ENCODE measurements at regions not wholly inside any gene's neighbourhood (a gene's known extent, or its start where the extent isn't known, plus 50 kb on each side); places are given as distances from the start of the nearest gene placed in this dataset.

DNA sequence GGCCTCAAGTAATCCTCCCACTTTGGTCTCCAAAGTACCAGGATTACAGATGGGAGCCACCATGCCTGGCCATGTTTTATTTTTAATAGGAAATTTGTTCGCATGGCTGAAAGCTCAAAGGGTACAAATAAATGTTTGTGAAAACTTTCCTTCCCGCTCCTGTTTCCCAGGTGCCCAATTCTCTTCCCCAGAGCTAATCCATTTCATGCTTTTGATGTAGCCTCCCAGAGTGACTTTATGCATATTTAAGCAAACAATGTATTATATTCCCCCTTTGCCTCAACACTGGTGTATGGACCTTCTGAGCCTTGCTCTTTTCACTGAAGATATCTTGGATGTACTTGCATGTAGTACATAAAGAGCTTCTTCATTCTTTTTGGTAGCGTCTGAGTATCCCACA is 52.5 kb upstream of the ITSN2 start:
- WGBS (ENCODE audit: insufficient coverage, low coverage, missing lambda C conversion rate) = 75% methylated on average over 3 of the region's 3 CpGs
- Histone ChIP-seq H3K4me1 (replicated peaks in 1 of 2; ENCODE audit: control insufficient read depth in 2 of 2, insufficient read depth in 2 of 2, low read length in 2 of 2) (peaks cover 0 to 3% of the 10 kb centered on the region in 2 experiments; a peak in 1 of 5 replicates), H3K9me1 (ENCODE audit: control insufficient read depth, insufficient read depth, low read length) (no peaks in the 10 kb centered on the region), H3K27ac (ENCODE audit: extremely low read depth, low read depth, low read length) (no peak overlapping the region), H3K9ac (ENCODE audit: insufficient read depth in 1 of 2, low read depth in 2 of 2, low read length in 2 of 2) (no peak overlapping the region), H3K27me3 (ENCODE audit: control insufficient read depth in 2 of 2, insufficient read depth in 2 of 2, low read length in 2 of 2) (no peaks in the 10 kb centered on the region), H3K4me2 (ENCODE audit: insufficient read depth, low read length) (no peak overlapping the region), H3K9me3 (replicated peaks; ENCODE audit: control insufficient read depth, insufficient read depth, low read depth, low read length) (no peaks in the 10 kb centered on the region), H3K36me3 (ENCODE audit: control insufficient read depth, insufficient read depth, low read length) (no peaks in the 10 kb centered on the region), H3K79me2 (ENCODE audit: control insufficient read depth, insufficient read depth, low read length) (no peaks in the 10 kb centered on the region), H4K20me1 (replicated peaks; ENCODE audit: control insufficient read depth, insufficient read depth, low read length) (no peaks in the 10 kb centered on the region), H2AFZ (ENCODE audit: low read depth, low read length) (no peak overlapping the region), H3K4me3 (no peak overlapping the region)
- no peak for ATAC-seq
- no TSS peak for BruUV-seq (replicated peaks)
- TF ChIP-seq PCBP1 (IDR thresholded peaks at IDR 0.05; ENCODE audit: low read depth, low read length, poor library complexity, severe bottlenecking) (no peak), ZC3H11A (IDR thresholded peaks at IDR 0.05; ENCODE audit: low read depth, low read length) (no peak), XRCC5 (IDR thresholded peaks at IDR 0.05; ENCODE audit: low read depth, low read length) (no peak), LEF1 (IDR thresholded peaks at IDR 0.05) (no peak), HIVEP1 (CRISPR knock-in tag; IDR thresholded peaks at IDR 0.05) (no peak), CBFA2T3 (IDR thresholded peaks at IDR 0.05) (no peak), HDAC3 (IDR thresholded peaks at IDR 0.05; ENCODE audit: borderline replicate concordance, partially characterized antibody) (no peak), MCM7 (IDR thresholded peaks at IDR 0.05) (no peak), CBX2 (IDR thresholded peaks at IDR 0.05; ENCODE audit: insufficient read depth, low read length, poor library complexity, severe bottlenecking) (no peak)
- TF ChIP-seq, protein P1, sequence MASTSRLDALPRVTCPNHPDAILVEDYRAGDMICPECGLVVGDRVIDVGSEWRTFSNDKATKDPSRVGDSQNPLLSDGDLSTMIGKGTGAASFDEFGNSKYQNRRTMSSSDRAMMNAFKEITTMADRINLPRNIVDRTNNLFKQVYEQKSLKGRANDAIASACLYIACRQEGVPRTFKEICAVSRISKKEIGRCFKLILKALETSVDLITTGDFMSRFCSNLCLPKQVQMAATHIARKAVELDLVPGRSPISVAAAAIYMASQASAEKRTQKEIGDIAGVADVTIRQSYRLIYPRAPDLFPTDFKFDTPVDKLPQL (IDR thresholded peaks at IDR 0.05; ENCODE audit: extremely low read depth, insufficient read length) = no peak
- TF ChIP-seq, protein P2, sequence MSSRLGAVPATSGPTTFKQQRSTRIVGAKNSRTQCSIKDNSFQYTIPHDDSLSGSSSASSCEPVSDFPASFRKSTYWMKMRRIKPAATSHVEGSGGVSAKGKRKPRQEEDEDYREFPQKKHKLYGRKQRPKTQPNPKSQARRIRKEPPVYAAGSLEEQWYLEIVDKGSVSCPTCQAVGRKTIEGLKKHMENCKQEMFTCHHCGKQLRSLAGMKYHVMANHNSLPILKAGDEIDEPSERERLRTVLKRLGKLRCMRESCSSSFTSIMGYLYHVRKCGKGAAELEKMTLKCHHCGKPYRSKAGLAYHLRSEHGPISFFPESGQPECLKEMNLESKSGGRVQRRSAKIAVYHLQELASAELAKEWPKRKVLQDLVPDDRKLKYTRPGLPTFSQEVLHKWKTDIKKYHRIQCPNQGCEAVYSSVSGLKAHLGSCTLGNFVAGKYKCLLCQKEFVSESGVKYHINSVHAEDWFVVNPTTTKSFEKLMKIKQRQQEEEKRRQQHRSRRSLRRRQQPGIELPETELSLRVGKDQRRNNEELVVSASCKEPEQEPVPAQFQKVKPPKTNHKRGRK (tag; IDR thresholded peaks at IDR 0.05) = no peak
- TF ChIP-seq, protein P3, sequence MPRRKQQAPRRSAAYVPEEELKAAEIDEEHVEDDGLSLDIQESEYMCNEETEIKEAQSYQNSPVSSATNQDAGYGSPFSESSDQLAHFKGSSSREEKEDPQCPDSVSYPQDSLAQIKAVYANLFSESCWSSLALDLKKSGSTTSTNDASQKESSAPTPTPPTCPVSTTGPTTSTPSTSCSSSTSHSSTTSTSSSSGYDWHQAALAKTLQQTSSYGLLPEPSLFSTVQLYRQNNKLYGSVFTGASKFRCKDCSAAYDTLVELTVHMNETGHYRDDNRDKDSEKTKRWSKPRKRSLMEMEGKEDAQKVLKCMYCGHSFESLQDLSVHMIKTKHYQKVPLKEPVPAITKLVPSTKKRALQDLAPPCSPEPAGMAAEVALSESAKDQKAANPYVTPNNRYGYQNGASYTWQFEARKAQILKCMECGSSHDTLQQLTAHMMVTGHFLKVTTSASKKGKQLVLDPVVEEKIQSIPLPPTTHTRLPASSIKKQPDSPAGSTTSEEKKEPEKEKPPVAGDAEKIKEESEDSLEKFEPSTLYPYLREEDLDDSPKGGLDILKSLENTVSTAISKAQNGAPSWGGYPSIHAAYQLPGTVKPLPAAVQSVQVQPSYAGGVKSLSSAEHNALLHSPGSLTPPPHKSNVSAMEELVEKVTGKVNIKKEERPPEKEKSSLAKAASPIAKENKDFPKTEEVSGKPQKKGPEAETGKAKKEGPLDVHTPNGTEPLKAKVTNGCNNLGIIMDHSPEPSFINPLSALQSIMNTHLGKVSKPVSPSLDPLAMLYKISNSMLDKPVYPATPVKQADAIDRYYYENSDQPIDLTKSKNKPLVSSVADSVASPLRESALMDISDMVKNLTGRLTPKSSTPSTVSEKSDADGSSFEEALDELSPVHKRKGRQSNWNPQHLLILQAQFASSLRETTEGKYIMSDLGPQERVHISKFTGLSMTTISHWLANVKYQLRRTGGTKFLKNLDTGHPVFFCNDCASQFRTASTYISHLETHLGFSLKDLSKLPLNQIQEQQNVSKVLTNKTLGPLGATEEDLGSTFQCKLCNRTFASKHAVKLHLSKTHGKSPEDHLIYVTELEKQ (CRISPR knock-in tag; IDR thresholded peaks at IDR 0.05) = no peak
- TF ChIP-seq, protein P4, sequence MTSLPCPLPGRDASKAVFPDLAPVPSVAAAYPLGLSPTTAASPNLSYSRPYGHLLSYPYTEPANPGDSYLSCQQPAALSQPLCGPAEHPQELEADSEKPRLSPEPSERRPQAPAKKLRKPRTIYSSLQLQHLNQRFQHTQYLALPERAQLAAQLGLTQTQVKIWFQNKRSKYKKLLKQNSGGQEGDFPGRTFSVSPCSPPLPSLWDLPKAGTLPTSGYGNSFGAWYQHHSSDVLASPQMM (CRISPR knock-in tag; IDR thresholded peaks at IDR 0.05) = no peak
- no peak for DNase-seq (ENCODE audit: extremely low read depth in 1 of 4, low spot score in 3 of 4)
- POLR2A ChIA-PET = interaction anchor here (0.7 kb wide), 1 partner anchor 77 kb away, joined by 3 read pairs; no protein-coding TSS in a partner anchor
- CTCF ChIA-PET (ENCODE audit: low intra/inter-chr PET ratio) = interaction anchor here (1.9 kb wide), 1 partner anchor 415 kb away, joined by 9 read pairs; no protein-coding TSS in a partner anchor
- FAIRE-seq = no peak
- intact Hi-C loops (cut with micrococcal nuclease) (loop anchor here (5.0 to 10.0 kb wide), 2 partner anchors 562 to 784 kb away; partner anchors contain the start of gene DNAJC27), in situ Hi-C loops (cut with MboI) (loop anchor here (25.0 kb wide), 1 partner anchor 374 kb away; the partner anchor contains the start of genes CENPO and PTRHD1)

All from K562 (cell line).